ENCODE measurements at regions not wholly inside any gene's neighbourhood (a gene's known extent, or its start where the extent isn't known, plus 50 kb on each side); places are given as distances from the start of the nearest gene placed in this dataset.

- TF ChIP-seq CTCF (IDR thresholded peaks at IDR 0.05) = no peak
- TF ChIP-seq POLR2A (IDR thresholded peaks at IDR 0.05) = no peak
Observed at GRCh38 chr2:145088756-145089155, 568.8 kb upstream of the ZEB2 start.
